Right lobe of liver (tissue), 4 donors: ENCODE measurements at regions not wholly inside any gene's neighbourhood (a gene's known extent, or its start where the extent isn't known, plus 50 kb on each side); places are given as distances from the start of the nearest gene placed in this dataset.

ENCODE experiments used
- CTCF ChIP-seq, 4 donors: fragments of 200-600 bp in 3 of 4; fragments of 450-650 bp in 1 of 4; IDR thresholded peaks; one replicate each; pipeline versions ENCODE4 v1.5.1 to v1.8.0; 2016 to 2022; ENCODE audit warnings: antibody characterized with exemption in 4 of 4, mild to moderate bottlenecking in 2 of 4
- POLR2A ChIP-seq: fragments of 450-650 bp; IDR thresholded peaks from one replicate; pipeline ENCODE4 v1.6.1; 2017; ENCODE audit warnings: antibody characterized with exemption, mild to moderate bottlenecking
- donor health status: DM: no; HTN: no; CAD: no.
- donor health status: DM: no; HTN: no; CAD: no.
- donor health status: DM: no; HTN: yes; CAD: no.

DNA sequence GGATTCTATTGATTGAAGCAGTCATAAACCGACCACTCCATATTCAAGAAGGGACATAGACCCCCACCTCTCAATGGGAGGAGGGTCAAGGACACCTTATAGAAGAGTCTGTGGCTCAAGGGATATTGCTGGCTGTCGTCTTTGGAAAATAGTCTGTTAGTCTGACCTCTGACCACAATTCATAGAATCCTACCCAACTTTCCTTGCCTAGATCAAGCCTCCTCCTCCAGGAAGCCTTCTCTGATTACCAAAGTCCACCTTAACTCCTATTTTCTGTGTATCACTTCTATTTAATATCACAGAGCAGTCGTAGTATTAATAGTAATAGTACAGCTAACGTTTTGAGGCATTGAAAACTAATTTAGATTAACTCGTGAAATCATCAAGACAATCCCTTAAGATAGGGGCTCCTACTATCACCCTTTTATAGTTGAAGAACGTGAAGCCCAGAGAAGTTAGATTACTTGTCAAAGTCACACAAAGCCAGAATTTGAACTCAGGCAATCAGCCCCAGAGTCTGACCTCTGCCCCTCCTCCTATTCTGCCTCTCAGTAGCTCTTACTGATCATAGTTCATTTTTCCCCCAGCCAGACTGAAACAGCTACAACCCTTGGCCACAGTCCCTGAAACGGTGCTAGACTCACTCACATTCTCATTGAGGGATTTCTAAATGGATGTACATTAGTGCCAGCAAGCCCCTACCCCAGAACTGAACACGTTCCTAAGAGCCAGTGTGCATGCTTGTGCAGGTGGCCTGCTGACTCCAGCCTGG is 636.6 kb downstream of the MID1IP1 start:
- TF ChIP-seq POLR2A = no peak
- TF ChIP-seq CTCF (IDR thresholded peaks at IDR 0.05) = no peak
